HUES64 (cell line): ENCODE measurements at regions not wholly inside any gene's neighbourhood (a gene's known extent, or its start where the extent isn't known, plus 50 kb on each side); places are given as distances from the start of the nearest gene placed in this dataset.

Experiments
- H3K27ac ChIP-seq: 2 replicates; pipeline ENCODE4 v1.7.0; 2013; ENCODE audit warnings: low read depth, low read length, inconsistent platforms
- H3K27me3 ChIP-seq: 2 replicates; pipeline ENCODE4 v1.6.1; 2013; ENCODE audit warnings: mild to moderate bottlenecking, low read length; ENCODE audit not compliant: insufficient read depth
- H3K36me3 ChIP-seq: 2 replicates; pipeline ENCODE4 v1.6.1; 2013; ENCODE audit warnings: mild to moderate bottlenecking, low read length; ENCODE audit not compliant: insufficient read depth
- H3K4me1 ChIP-seq: 2 replicates; pipeline ENCODE4 v1.6.1; 2013; ENCODE audit warnings: mild to moderate bottlenecking, low read length, moderate library complexity; ENCODE audit not compliant: insufficient read depth
- H3K4me3 ChIP-seq: 2 replicates; pipeline ENCODE4 v1.5.1; 2013; ENCODE audit warnings: mild to moderate bottlenecking, low read length, moderate library complexity
- H3K9ac ChIP-seq: 2 replicates; pipeline ENCODE4 v1.6.1; 2013; ENCODE audit warnings: mild to moderate bottlenecking, low read depth, low read length
- H3K9me3 ChIP-seq: 2 replicates; pipeline ENCODE4 v1.6.1; 2013; ENCODE audit warnings: low read depth, low read length; ENCODE audit not compliant: insufficient read depth
- WGBS: fragments of 150-250, 120-280 bp; methylation state at CpG from one replicate; pipeline ENCODE4 v1.1.7; 2013; ENCODE audit warnings: missing lambda C conversion rate; 5-methylcytosine and 5-hydroxymethylcytosine counted together

DNA sequence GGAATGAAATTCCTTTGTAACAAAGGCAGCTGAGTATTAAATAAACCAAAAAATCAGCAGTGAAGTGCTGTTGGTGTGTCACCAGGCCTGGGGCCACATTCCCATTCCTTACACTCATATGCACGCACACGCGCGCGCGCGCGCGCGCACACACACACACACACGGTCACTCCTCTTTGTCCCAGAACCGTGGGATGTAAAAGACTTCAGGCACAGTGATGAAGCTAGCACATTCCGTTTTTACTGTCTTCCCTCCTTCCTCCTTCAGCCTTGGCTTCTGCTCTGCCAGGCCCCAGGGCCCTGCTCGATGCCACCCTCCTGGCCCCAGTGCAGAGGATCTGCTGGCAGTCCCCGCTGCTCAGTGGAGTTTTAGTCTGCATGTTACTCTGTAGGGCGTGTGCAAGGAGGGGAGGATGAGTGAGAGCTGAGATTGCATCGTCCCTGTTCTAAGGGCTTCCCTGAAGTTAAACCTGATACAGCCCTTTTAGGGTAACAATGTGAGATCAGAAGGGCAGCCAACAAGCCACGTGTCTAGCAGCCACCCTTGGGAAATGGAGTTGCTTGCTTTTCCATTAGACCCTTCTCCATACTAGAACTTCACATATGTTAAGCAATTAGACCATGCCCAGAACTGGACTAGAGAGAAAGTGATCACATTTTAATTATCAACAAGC, 71.7 kb upstream of the WDR26 start:
- Histone ChIP-seq H3K4me3 (no peak overlapping the region), H3K4me1 (peaks cover 32% of the 10 kb centered on the region), H3K9ac (no peak overlapping the region), H3K27ac (no peak overlapping the region), H3K36me3 (no peaks in the 10 kb centered on the region), H3K9me3 (no peaks in the 10 kb centered on the region), H3K27me3 (no peaks in the 10 kb centered on the region)
- WGBS = 82% methylated on average over 18 of the region's 18 CpGs

DNA sequence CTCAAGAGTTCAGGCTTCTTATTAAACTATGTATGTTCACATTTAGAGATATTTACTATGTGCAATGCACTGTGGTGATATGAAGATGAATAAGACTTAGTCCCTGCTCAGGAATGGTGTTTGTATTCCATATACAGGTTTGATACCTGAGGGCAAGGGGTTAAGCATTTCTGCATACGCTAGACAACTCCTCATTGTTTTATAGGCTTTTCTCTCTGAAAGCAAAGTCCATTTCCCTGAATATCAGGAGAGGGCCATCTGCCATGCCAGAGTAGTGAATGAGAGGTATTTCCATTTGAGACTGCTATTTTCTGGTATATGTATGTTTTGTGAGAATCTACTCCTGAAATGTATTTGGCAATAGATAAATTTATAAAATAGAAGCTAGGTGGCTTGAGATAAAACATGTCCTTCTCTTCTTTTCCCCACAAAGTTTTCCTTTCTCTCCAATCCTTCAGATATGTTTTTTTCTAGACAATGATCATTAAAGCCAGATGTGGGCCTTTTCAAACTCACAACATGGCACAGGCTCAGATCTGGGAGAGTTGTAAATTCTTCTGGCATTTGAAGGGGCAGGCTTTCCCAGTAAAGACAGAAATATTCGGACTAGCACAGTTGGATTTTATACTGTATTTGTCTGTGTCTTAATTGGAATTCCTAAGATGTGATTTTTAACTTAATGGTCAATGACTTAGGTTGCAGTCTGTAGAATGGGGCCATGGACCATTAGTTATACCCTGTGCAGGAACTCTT, 73.3 kb upstream of the WDR26 start:
- no peaks in the 10 kb centered on the region for H3K9me3 ChIP-seq
- no peaks in the 10 kb centered on the region for H3K27me3 ChIP-seq
- H3K27ac ChIP-seq = no peak overlapping the region
- H3K36me3 ChIP-seq = no peaks in the 10 kb centered on the region
- no peak overlapping the region for H3K9ac ChIP-seq
- WGBS = 89% methylated on average over 2 of the region's 2 CpGs
- H3K4me3 ChIP-seq = no peak overlapping the region
- peaks cover 20% of the 10 kb centered on the region for H3K4me1 ChIP-seq

DNA sequence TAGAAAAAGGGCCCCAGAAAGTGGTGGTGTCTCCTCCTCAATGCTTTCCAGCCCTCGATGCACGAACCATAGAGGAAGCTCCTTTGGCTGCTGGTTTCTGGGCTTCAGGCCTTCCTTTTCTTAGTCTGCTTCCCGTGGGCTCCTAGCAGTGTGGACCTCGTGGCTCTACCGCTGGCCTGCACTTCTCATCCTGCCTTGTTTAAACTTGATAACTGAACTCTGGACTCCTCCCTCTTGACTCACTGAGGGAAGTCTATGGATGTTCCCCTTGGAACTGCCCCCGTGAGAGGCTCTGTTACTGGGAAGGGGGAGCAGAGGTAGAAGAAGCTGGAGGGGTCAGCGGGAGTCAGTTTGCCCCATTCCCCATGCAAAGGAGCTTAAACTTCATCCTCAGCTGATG, 75.3 kb upstream of the WDR26 start:
- Histone ChIP-seq H3K27ac (no peak overlapping the region), H3K9me3 (no peaks in the 10 kb centered on the region), H3K27me3 (no peaks in the 10 kb centered on the region), H3K4me3 (no peak overlapping the region), H3K9ac (no peak overlapping the region), H3K36me3 (no peaks in the 10 kb centered on the region), H3K4me1 (peaks cover 3% of the 10 kb centered on the region; the same call in 1 of the 2 replicates)
- WGBS = 92% methylated on average over 7 of the region's 7 CpGs

- no peaks in the 10 kb centered on the region for H3K9me3 ChIP-seq
- no peak overlapping the region for H3K4me3 ChIP-seq
- no peak overlapping the region for H3K9ac ChIP-seq
- no peaks in the 10 kb centered on the region for H3K36me3 ChIP-seq
- H3K27me3 ChIP-seq = no peaks in the 10 kb centered on the region
- peaks cover 3% of the 10 kb centered on the region; the same call in 1 of the 2 replicates for H3K4me1 ChIP-seq
- H3K27ac ChIP-seq = no peak overlapping the region
- WGBS = 83% methylated on average over 4 of the region's 4 CpGs
These were observed 76.5 kb upstream of the WDR26 start for GRCh38 chr1:224510880-224511645.

- no peak overlapping the region for H3K4me3 ChIP-seq
- H3K4me1 ChIP-seq = no peaks in the 10 kb centered on the region
- WGBS = 75% methylated on average over 5 of the region's 5 CpGs
- no peak overlapping the region for H3K9ac ChIP-seq
- H3K27ac ChIP-seq = no peak overlapping the region
- no peaks in the 10 kb centered on the region for H3K27me3 ChIP-seq
- H3K9me3 ChIP-seq = no peaks in the 10 kb centered on the region
- no peaks in the 10 kb centered on the region for H3K36me3 ChIP-seq
These were observed 78.1 kb upstream of the WDR26 start for GRCh38 chr1:224512600-224513151.

DNA sequence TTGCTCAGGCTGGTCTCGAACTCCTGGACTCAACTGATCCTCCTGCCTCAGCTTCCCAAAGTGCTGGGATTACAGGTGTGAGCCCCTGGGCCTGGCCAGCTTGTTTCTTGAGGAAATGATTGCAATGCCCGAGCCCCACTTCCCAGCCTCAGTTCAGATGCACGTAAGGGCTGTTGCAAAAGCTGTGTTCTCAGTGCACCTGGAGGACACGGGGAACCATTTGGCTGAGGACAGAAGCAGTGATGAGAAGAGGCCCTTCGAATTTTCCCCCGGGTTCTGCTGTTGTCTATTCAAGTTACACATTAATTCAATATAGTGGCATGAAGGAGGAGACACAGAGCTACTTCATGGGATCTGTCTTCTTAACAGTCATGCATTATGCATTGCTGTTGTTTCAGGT, 78.8 kb upstream of the WDR26 start:
- H3K27ac ChIP-seq = no peak overlapping the region

GRCh38 chr1:224513787-224514209, 79.2 kb upstream of the WDR26 start:
- Histone ChIP-seq H3K4me1 (no peaks in the 10 kb centered on the region), H3K27me3 (no peaks in the 10 kb centered on the region), H3K36me3 (no peaks in the 10 kb centered on the region), H3K4me3 (no peak overlapping the region), H3K9ac (no peak overlapping the region), H3K27ac (no peak overlapping the region), H3K9me3 (no peaks in the 10 kb centered on the region)
- 8% methylated on average over 11 of the region's 11 CpGs for WGBS

More for the DNA sequence above, 78.8 kb upstream of the WDR26 start:
- H3K36me3 ChIP-seq = no peaks in the 10 kb centered on the region
- H3K9me3 ChIP-seq = no peaks in the 10 kb centered on the region
- no peak overlapping the region for H3K9ac ChIP-seq
- WGBS = 76% methylated on average over 6 of the region's 6 CpGs
- H3K4me3 ChIP-seq = no peak overlapping the region
- H3K4me1 ChIP-seq = no peaks in the 10 kb centered on the region
- H3K27me3 ChIP-seq = no peaks in the 10 kb centered on the region

DNA sequence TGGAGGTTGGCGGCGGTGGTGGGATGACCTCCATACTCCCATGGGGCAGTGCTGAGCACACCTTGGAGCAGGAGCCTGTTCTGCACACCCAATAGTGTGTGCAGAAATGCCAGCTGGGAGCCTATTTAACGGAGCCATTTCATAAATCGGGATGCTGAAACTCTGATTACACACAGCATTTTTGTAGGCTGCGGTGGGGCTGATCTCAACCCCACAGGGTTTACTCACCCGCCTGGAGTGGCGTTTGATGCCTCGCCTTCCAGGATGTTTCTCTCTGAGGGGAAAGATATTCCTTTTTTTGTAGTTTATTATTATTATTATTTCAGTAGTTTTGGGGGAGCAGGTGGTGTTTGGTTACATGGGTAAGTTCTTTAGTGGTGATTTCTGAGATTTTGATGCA, 82.6 kb upstream of the WDR26 start:
- Histone ChIP-seq H3K9me3 (no peaks in the 10 kb centered on the region; the same call in 1 of the 2 replicates), H3K9ac (no peak overlapping the region), H3K4me3 (no peak overlapping the region), H3K27ac (no peak overlapping the region), H3K27me3 (no peaks in the 10 kb centered on the region), H3K36me3 (no peaks in the 10 kb centered on the region), H3K4me1 (no peaks in the 10 kb centered on the region)
- 94% methylated on average over 7 of the region's 8 CpGs for WGBS

GRCh38 chr1:224518528-224518927, 83.9 kb upstream of the WDR26 start:
- no peaks in the 10 kb centered on the region; the same call in 1 of the 2 replicates for H3K9me3 ChIP-seq
- H3K27me3 ChIP-seq = no peaks in the 10 kb centered on the region
- no peaks in the 10 kb centered on the region for H3K4me1 ChIP-seq
- 93% methylated on average over 4 of the region's 4 CpGs for WGBS
- H3K9ac ChIP-seq = no peak overlapping the region
- H3K4me3 ChIP-seq = no peak overlapping the region
- H3K27ac ChIP-seq = no peak overlapping the region
- H3K36me3 ChIP-seq = no peaks in the 10 kb centered on the region

GRCh38 chr1:224519874-224520273, 85.3 kb upstream of the WDR26 start:
- Histone ChIP-seq H3K27me3 (no peaks in the 10 kb centered on the region), H3K9me3 (no peaks in the 10 kb centered on the region; the same call in 1 of the 2 replicates), H3K27ac (no peak overlapping the region), H3K9ac (no peak overlapping the region), H3K4me3 (no peak overlapping the region), H3K4me1 (no peaks in the 10 kb centered on the region), H3K36me3 (no peaks in the 10 kb centered on the region)

- Histone ChIP-seq H3K4me1 (no peaks in the 10 kb centered on the region), H3K4me3 (no peak overlapping the region), H3K9ac (no peak overlapping the region), H3K36me3 (no peaks in the 10 kb centered on the region), H3K27ac (no peak overlapping the region), H3K9me3 (no peaks in the 10 kb centered on the region; the same call in 1 of the 2 replicates), H3K27me3 (no peaks in the 10 kb centered on the region)
- 93% methylated on average over 4 of the region's 4 CpGs for WGBS
These were observed 86.2 kb upstream of the WDR26 start for GRCh38 chr1:224520808-224521207.
